ENCODE measurements at regions not wholly inside any gene's neighbourhood (a gene's known extent, or its start where the extent isn't known, plus 50 kb on each side); places are given as distances from the start of the nearest gene placed in this dataset.

DNA sequence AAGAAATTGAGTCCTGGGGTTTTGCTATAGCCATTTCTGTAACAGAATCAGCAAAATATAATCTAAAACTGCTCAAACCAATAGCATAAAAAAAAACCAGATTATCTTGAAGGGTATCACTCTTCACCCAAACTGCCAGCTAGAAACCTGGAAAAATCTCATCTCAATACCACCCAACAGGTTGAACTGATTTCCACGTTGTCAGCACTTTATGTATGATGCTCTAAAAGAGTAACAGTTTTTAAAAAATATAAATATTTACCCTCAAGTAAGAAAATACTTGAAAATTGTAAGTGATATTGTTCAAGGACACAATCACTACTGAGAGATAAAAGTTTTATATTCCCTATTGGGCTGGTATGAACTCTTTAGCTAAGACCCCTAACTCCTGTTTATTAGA is 451.3 kb downstream of the EPHA3 start:
- H3K9me3 ChIP-seq (ENCODE audit: control extremely low read depth in 1 of 3, control insufficient read depth in 2 of 3, insufficient read depth in 1 of 3, low read length in 2 of 3) = peaks cover 0 to 5% (median 0%) of the 10 kb centered on the region in 3 donors
- intact Hi-C loops (cut with micrococcal nuclease) = no loop called here
- H3K27ac Mint-ChIP-seq = no peak overlapping the region
- no peak overlapping the region for H2AFZ ChIP-seq (ENCODE audit: insufficient read depth, low read depth, low read length, poor library complexity, severe bottlenecking)
- H3K4me3 ChIP-seq (ENCODE audit: control extremely low read depth in 1 of 5, extremely low read depth in 1 of 5, insufficient read depth in 1 of 5, low read depth in 2 of 5, low read length in 4 of 5) = no peak overlapping the region
- no peaks in the 10 kb centered on the region for H3K4me1 ChIP-seq (ENCODE audit: control insufficient read depth in 2 of 2, insufficient read depth in 2 of 2, low read length in 2 of 2)
- ChIA-PET POLR2A (no interaction called here), CTCF (no interaction called here)
- H3K27ac ChIP-seq (ENCODE audit: low read length in 2 of 2) = no peak overlapping the region
- H3K9me3 Mint-ChIP-seq (ENCODE audit: insufficient read depth) = peaks cover 2% of the 10 kb centered on the region
- no CpG with 5 or more reads among the region's 1 CpG for WGBS (ENCODE audit: insufficient coverage)
- H3K9ac ChIP-seq (ENCODE audit: low read length) = no peak overlapping the region
- H3K4me3 Mint-ChIP-seq = no peak overlapping the region
- H4K20me1 ChIP-seq (ENCODE audit: control insufficient read depth, insufficient read depth, low read length, poor library complexity, severe bottlenecking) = no peaks in the 10 kb centered on the region
- H3K4me1 Mint-ChIP-seq = no peaks in the 10 kb centered on the region
- ATAC-seq (ENCODE audit: low read depth) (no peak), DNase-seq (no peak)
- no peaks in the 10 kb centered on the region for H3K36me3 ChIP-seq (replicated peaks in 1 of 2; ENCODE audit: control extremely low read depth in 1 of 2, control insufficient read depth in 1 of 2, extremely low read depth in 1 of 2, insufficient read depth in 2 of 2, low read length in 1 of 2)
- H3K27me3 Mint-ChIP-seq = no peaks in the 10 kb centered on the region
- no peaks in the 10 kb centered on the region for H3K79me2 ChIP-seq (ENCODE audit: control insufficient read depth, insufficient read depth, low read length)
- no peaks in the 10 kb centered on the region for H3K27me3 ChIP-seq (replicated peaks in 1 of 4; ENCODE audit: control extremely low read depth in 1 of 4, control insufficient read depth in 3 of 4, insufficient read depth in 4 of 4, low read length in 3 of 4)
- no peak overlapping the region for H3K4me2 ChIP-seq (replicated peaks; ENCODE audit: low read depth, low read length, poor library complexity, severe bottlenecking)
- TF ChIP-seq EZH2 (IDR thresholded peaks at IDR 0.05; ENCODE audit: borderline replicate concordance, insufficient read depth, low read depth, low read length, poor library complexity, severe bottlenecking) = no peak
- TF ChIP-seq, protein P1, sequence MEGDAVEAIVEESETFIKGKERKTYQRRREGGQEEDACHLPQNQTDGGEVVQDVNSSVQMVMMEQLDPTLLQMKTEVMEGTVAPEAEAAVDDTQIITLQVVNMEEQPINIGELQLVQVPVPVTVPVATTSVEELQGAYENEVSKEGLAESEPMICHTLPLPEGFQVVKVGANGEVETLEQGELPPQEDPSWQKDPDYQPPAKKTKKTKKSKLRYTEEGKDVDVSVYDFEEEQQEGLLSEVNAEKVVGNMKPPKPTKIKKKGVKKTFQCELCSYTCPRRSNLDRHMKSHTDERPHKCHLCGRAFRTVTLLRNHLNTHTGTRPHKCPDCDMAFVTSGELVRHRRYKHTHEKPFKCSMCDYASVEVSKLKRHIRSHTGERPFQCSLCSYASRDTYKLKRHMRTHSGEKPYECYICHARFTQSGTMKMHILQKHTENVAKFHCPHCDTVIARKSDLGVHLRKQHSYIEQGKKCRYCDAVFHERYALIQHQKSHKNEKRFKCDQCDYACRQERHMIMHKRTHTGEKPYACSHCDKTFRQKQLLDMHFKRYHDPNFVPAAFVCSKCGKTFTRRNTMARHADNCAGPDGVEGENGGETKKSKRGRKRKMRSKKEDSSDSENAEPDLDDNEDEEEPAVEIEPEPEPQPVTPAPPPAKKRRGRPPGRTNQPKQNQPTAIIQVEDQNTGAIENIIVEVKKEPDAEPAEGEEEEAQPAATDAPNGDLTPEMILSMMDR (IDR thresholded peaks at IDR 0.05) = no peak

DNA sequence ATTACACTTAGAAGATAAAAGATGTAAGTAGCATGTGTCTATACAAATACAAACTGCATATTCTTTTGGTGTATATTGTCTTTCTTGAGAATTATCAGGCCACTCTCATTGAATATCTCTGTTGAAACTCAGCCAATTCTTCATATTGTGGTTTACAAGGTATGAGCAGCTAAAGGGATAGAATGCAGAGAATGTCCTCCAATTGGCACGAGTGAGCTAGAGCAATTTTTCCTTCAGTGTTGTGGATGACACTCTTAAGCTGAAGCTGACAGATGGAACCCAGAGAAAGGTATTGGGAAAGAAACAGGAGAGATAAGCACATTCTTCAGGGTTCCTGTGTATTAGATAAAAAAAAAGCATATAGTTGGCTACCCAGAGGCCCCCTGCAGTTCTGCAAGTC is 453.1 kb downstream of the EPHA3 start:
- Histone ChIP-seq H3K27ac (ENCODE audit: low read length in 2 of 2) (no peak overlapping the region), H3K27me3 (replicated peaks in 1 of 4; ENCODE audit: control extremely low read depth in 1 of 4, control insufficient read depth in 3 of 4, insufficient read depth in 4 of 4, low read length in 3 of 4) (no peaks in the 10 kb centered on the region), H3K4me1 (ENCODE audit: control insufficient read depth in 2 of 2, insufficient read depth in 2 of 2, low read length in 2 of 2) (no peaks in the 10 kb centered on the region), H3K4me3 (ENCODE audit: control extremely low read depth in 1 of 5, extremely low read depth in 1 of 5, insufficient read depth in 1 of 5, low read depth in 2 of 5, low read length in 4 of 5) (no peak overlapping the region), H3K36me3 (replicated peaks in 1 of 2; ENCODE audit: control extremely low read depth in 1 of 2, control insufficient read depth in 1 of 2, extremely low read depth in 1 of 2, insufficient read depth in 2 of 2, low read length in 1 of 2) (no peaks in the 10 kb centered on the region), H4K20me1 (ENCODE audit: control insufficient read depth, insufficient read depth, low read length, poor library complexity, severe bottlenecking) (no peaks in the 10 kb centered on the region), H2AFZ (ENCODE audit: insufficient read depth, low read depth, low read length, poor library complexity, severe bottlenecking) (no peak overlapping the region), H3K9ac (ENCODE audit: low read length) (no peak overlapping the region), H3K79me2 (ENCODE audit: control insufficient read depth, insufficient read depth, low read length) (no peaks in the 10 kb centered on the region), H3K4me2 (replicated peaks; ENCODE audit: low read depth, low read length, poor library complexity, severe bottlenecking) (no peak overlapping the region), H3K9me3 (ENCODE audit: control extremely low read depth in 1 of 3, control insufficient read depth in 2 of 3, insufficient read depth in 1 of 3, low read length in 2 of 3) (peaks cover 0 to 8% (median 0%) of the 10 kb centered on the region in 3 donors)
- no peak for TF ChIP-seq EZH2 (IDR thresholded peaks at IDR 0.05; ENCODE audit: borderline replicate concordance, insufficient read depth, low read depth, low read length, poor library complexity, severe bottlenecking)
- Mint-ChIP-seq H3K27ac (no peak overlapping the region), H3K4me1 (no peaks in the 10 kb centered on the region), H3K27me3 (no peaks in the 10 kb centered on the region), H3K4me3 (no peak overlapping the region), H3K9me3 (ENCODE audit: insufficient read depth) (peaks cover 5% of the 10 kb centered on the region)
- ChIA-PET CTCF (interaction anchor here (0.6 kb wide), 1 partner anchor 163 kb away, joined by 3 read pairs; no protein-coding TSS in a partner anchor), POLR2A (no interaction called here)
- DNase-seq (no peak), ATAC-seq (ENCODE audit: low read depth) (no peak)
- 77% methylated on average over 1 of the region's 1 CpG for WGBS (ENCODE audit: insufficient coverage)
- intact Hi-C loops (cut with micrococcal nuclease) = no loop called here
